ENCODE measurements at regions not wholly inside any gene's neighbourhood (a gene's known extent, or its start where the extent isn't known, plus 50 kb on each side); places are given as distances from the start of the nearest gene placed in this dataset.

DNA sequence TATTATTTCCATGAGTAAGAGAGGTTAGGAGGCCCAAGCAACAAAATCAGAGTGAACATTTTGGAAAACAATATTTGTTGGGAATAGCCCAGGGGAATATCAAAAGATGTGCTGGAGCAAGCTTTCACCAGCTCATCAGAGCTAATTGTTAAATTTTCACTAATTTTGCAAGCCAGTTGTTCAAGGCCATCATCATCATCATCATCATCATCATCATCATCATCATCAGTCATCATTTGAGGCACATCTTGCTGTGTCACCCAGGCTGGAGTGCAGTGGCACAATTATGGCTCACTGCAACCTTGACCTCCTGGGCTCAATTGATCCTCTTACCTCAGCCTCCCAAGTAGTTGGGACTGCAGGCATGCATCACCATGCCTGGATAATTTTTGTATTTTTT lies 350.5 kb upstream of the MEF2C start:
- Mint-ChIP-seq H3K9me3 (no peaks in the 10 kb centered on the region), H3K4me3 (no peak overlapping the region), H3K27me3 (ENCODE audit: low read depth in 3 of 3) (peaks cover 0 to 4% (median 0%) of the 10 kb centered on the region in 3 donors), H3K36me3 (peaks cover 0 to 5% (median 0%) of the 10 kb centered on the region in 3 donors), H3K27ac (no peak overlapping the region), H3K4me1 (no peaks in the 10 kb centered on the region)
- no peak for DNase-seq

DNA sequence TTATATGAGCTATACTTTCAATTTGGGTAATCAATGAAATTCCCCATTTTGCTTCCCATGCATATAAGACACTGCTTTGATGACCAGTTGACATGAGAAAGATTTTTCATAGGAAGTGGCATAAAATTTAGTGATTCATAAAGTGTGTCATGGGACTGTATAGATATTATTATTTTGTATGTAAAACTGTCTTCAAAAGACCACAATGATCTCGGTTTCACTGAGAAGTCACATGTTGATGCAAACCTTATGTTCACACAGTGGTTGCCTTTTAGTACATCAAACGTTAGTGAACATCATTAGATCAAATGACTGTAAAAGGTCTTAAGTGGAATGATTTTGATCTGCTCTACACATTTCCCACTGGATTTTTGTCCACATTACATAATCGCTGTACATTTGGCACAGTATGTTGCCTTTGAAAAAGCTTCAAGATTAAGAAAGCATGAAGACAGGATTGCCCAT lies 349.2 kb upstream of the MEF2C start:
- Mint-ChIP-seq H3K9me3 (peaks cover 0 to 2% (median 0%) of the 10 kb centered on the region in 6 donors), H3K27ac (no peak overlapping the region), H3K4me1 (no peaks in the 10 kb centered on the region), H3K4me3 (no peak overlapping the region), H3K27me3 (ENCODE audit: low read depth in 3 of 3) (peaks cover 0 to 4% (median 0%) of the 10 kb centered on the region in 3 donors), H3K36me3 (peaks cover 0 to 5% (median 0%) of the 10 kb centered on the region in 3 donors)
- DNase-seq: no peak

DNA sequence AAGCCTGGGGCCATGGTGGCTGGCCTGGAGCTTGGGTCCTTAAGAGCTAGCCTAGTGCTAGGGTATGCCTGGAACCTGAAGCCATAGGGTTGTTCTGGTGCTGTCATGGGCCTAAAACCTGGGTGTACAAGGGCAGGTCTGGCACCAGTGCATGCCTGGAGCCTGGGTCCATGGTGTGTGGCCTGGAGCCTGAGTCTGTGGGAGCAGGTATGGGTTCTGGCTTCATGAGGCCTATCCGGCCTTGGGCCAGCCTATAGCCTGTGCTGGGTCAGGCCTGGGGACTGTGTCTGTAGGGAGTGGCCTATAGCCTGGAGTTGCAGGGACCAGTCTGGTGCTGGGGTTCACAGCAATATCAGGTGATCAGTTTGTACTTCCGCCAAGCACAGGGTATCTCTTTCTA lies 347.2 kb upstream of the MEF2C start:
- H3K4me1 Mint-ChIP-seq: no peaks in the 10 kb centered on the region
- DNase-seq: no peak
- H3K36me3 Mint-ChIP-seq: peaks cover 0 to 5% (median 0%) of the 10 kb centered on the region in 3 donors
- H3K4me3 Mint-ChIP-seq: no peak overlapping the region
- no peak overlapping the region for H3K27ac Mint-ChIP-seq
- H3K27me3 Mint-ChIP-seq (ENCODE audit: low read depth in 3 of 3): peaks cover 0 to 4% (median 0%) of the 10 kb centered on the region in 3 donors
- H3K9me3 Mint-ChIP-seq: peaks cover 0 to 2% (median 0%) of the 10 kb centered on the region in 6 donors

DNA sequence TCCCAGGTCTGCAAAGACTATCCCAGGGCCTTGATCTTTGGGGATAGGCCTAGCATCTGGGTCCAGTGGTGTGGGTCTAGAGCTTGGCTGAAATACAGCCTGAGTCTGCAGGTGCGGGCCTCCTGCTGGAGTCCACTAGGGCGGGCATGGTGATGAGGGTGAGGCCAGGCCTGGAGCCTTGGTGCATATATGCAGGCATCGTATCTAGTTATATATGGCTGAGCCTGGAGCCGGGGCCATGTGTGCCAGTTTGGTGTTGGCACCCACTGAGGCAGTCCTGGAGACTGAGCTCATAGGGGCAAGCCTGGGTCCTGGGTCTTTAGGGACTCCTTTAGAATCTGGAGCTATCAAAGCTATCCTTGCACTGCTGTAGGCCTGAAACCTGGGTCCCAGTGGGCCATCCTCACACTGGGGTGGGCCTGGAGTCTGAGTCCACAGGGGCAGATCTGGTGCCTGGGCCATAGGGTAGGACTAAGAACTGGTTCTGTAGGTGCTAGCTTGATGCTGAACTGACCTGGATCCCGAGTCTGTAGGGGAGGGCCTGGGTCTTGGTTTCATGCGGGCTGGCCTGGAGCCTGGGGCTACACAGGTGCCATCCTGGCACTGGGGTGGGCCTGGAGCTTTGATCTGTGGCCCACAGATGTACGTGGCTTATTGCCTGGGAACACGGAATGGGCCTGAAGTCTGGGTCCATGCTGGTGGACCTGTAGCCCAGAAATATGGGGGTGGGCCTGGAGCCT lies 346.5 kb upstream of the MEF2C start:
- no peaks in the 10 kb centered on the region for H3K4me1 Mint-ChIP-seq
- H3K4me3 Mint-ChIP-seq: no peak overlapping the region
- peaks cover 0 to 2% (median 0%) of the 10 kb centered on the region in 6 donors for H3K9me3 Mint-ChIP-seq
- no peak overlapping the region for H3K27ac Mint-ChIP-seq
- DNase-seq: no peak
- peaks cover 0 to 4% (median 0%) of the 10 kb centered on the region in 3 donors for H3K27me3 Mint-ChIP-seq (ENCODE audit: low read depth in 3 of 3)
- peaks cover 0 to 5% (median 0%) of the 10 kb centered on the region in 3 donors for H3K36me3 Mint-ChIP-seq

DNA sequence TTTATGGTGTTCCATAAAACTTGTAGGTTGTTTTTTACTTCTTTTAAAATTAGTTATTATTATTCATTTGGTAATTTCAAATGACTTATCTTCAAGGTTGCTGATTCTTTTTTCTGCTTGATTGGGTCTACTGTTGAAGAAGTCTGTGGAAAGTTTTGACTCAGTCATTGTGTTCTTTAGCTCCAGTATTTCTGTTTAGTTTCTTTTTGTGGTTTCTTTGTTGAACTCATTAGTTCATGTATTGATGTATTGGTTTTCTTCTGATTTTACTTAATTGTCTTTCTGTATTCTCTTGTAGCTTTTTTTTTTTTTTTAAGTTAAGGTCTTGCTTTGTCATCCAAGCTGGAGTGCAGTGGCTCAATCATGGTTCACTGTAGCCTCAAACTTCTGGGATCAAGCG lies 345.4 kb upstream of the MEF2C start:
- Mint-ChIP-seq H3K9me3 (peaks cover 0 to 2% (median 0%) of the 10 kb centered on the region in 6 donors), H3K27ac (no peak overlapping the region), H3K36me3 (peaks cover 0 to 5% (median 0%) of the 10 kb centered on the region in 3 donors), H3K4me3 (no peak overlapping the region), H3K27me3 (ENCODE audit: low read depth in 3 of 3) (peaks cover 0 to 4% (median 0%) of the 10 kb centered on the region in 3 donors), H3K4me1 (no peaks in the 10 kb centered on the region)
- DNase-seq: no peak

DNA sequence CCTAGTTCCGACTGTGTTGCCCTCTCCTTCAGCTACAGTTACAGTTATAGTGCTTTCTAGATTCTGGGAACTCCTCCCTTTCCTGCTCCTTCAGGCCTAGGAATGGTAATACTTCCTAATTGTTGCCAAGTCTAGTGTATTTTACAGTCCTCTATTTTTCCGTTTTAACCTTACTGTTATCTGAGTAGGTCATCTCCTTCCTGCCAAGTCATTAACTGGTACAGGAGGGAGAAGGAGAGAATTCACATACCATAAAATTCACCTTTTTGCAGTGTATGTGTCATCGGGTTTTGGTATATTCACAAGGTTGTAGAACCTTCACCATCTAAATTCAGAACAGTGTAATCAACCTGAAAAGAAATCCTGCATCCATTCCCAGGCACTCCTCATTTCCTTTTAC lies 335.4 kb upstream of the MEF2C start:
- H3K27me3 Mint-ChIP-seq (ENCODE audit: low read depth in 3 of 3): no peaks in the 10 kb centered on the region
- no peak overlapping the region for H3K27ac Mint-ChIP-seq
- no peaks in the 10 kb centered on the region for H3K36me3 Mint-ChIP-seq
- no peak for DNase-seq
- no peak overlapping the region for H3K4me3 Mint-ChIP-seq
- no peaks in the 10 kb centered on the region for H3K4me1 Mint-ChIP-seq
- peaks cover 0 to 4% (median 0%) of the 10 kb centered on the region in 6 donors for H3K9me3 Mint-ChIP-seq

DNA sequence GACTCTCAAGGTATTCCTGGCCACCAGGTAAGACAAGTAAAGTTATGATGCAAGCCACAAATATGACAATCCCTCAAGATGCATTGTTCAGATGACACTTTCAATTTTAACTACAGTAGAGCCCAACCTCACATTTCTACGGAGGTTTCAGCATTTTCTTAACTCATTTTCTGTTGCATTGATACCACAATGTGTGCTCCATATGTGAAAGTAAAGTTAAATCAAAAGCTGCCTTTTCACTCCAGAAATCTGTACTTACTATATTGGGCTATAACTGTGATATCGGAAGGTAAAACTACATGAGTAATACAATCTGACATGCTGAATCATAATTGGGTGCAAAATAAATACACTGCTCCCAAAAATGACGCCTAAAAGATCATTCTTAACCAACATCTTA lies 333.6 kb upstream of the MEF2C start:
- DNase-seq: no peak
- Mint-ChIP-seq H3K4me1 (no peaks in the 10 kb centered on the region), H3K27me3 (ENCODE audit: low read depth in 3 of 3) (no peaks in the 10 kb centered on the region), H3K27ac (no peak overlapping the region), H3K36me3 (peaks cover 0 to 4% (median 0%) of the 10 kb centered on the region in 3 donors), H3K4me3 (no peak overlapping the region), H3K9me3 (peaks cover 0 to 4% (median 0%) of the 10 kb centered on the region in 6 donors)

DNA sequence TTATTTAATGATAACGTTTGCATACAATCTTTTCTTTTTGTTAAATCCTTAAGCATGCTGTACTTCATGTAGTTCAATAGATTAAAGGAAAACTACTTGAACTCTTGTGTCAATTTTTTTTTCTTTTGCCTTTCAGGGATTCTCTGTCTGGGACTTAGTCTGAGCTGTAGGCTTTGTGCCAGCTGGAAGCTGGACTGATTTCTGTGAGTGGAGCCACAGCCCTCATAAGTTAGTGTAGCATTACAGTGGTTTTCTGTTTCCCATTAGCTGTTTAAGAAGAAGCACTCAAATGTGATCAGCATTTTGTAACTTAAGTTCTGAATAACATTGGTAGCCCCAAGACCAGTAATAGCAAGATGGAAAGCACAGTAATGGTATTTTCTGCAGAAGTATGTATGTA lies 330.6 kb upstream of the MEF2C start:
- H3K9me3 Mint-ChIP-seq: peaks cover 0 to 4% (median 0%) of the 10 kb centered on the region in 6 donors
- no peak overlapping the region for H3K4me3 Mint-ChIP-seq
- H3K36me3 Mint-ChIP-seq: peaks cover 0 to 4% (median 0%) of the 10 kb centered on the region in 3 donors
- H3K27me3 Mint-ChIP-seq (ENCODE audit: low read depth in 3 of 3): no peaks in the 10 kb centered on the region
- H3K4me1 Mint-ChIP-seq: no peaks in the 10 kb centered on the region
- no peak overlapping the region for H3K27ac Mint-ChIP-seq
- no peak for DNase-seq

DNA sequence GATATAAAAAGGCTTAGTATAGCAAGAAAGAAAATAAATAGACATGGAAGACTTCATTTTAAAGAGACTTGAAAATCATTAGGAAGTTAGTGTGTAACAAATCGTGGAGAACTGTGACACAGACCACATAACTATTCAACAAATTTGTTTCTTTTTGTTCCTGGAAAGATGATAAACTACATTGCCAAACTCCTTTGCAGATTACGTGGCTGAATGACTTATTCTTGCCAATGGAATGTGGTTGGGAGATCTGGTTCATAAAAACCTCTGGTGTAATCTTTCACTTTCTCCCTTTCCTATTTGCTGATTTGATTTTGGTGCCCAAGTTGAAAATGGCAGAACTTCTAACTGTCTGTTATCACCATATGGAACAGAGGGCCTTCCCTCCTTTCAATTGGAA lies 328.9 kb upstream of the MEF2C start:
- H3K27me3 Mint-ChIP-seq (ENCODE audit: low read depth in 3 of 3): no peaks in the 10 kb centered on the region
- peaks cover 0 to 4% (median 0%) of the 10 kb centered on the region in 3 donors for H3K36me3 Mint-ChIP-seq
- no peak overlapping the region for H3K4me3 Mint-ChIP-seq
- H3K9me3 Mint-ChIP-seq: peaks cover 0 to 3% (median 0%) of the 10 kb centered on the region in 6 donors
- no peak for DNase-seq
- no peak overlapping the region for H3K27ac Mint-ChIP-seq
- H3K4me1 Mint-ChIP-seq: no peaks in the 10 kb centered on the region

DNA sequence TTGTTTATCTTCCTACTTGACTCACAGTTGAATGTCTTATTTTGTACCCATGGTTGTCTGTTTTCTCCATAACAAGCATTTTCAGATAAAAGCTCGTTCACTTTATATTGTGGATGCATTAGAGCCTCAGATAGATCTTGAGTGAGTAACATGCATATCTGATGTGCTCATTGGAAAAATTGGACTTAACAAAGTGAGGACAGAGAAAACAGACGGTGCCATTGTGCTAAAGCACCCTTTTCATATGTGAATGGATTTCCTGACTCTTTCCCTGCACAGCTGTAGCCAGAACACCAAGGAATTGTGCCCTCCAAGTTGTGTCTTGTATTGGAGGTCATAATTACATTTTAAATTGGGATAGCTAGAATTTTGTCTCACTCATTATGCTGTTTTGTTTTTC lies 325.8 kb upstream of the MEF2C start:
- no peak for DNase-seq
- peaks cover 0 to 4% (median 0%) of the 10 kb centered on the region in 3 donors for H3K36me3 Mint-ChIP-seq
- H3K27me3 Mint-ChIP-seq (ENCODE audit: low read depth in 3 of 3): no peaks in the 10 kb centered on the region

DNA sequence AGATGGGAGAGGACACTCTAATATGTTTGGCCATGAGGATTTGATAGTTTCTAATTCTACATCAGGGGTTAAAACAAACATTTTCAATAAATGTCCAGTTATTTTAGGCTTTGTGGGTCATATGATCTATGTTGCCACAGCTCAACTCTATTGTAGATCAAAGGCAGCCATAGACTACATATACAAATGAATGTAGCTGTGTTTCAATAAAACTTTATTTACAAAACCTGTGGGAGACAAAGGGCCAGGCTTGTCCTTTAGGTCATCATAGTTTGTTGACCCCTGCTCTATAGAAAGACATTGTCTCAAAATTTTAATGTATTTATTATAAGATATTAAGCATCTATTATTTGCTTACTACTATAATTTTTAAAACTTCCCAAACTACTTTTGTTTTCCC lies 325.4 kb upstream of the MEF2C start:
- Mint-ChIP-seq H3K9me3 (peaks cover 0 to 1% (median 0%) of the 10 kb centered on the region in 6 donors), H3K4me1 (no peaks in the 10 kb centered on the region), H3K27ac (no peak overlapping the region), H3K36me3 (peaks cover 0 to 4% (median 0%) of the 10 kb centered on the region in 3 donors), H3K27me3 (ENCODE audit: low read depth in 3 of 3) (no peaks in the 10 kb centered on the region), H3K4me3 (no peak overlapping the region)
- no peak for DNase-seq

More for the DNA sequence above, 325.8 kb upstream of the MEF2C start:
- Mint-ChIP-seq H3K9me3 (peaks cover 0 to 1% (median 0%) of the 10 kb centered on the region in 6 donors), H3K4me1 (no peaks in the 10 kb centered on the region), H3K27ac (no peak overlapping the region), H3K4me3 (no peak overlapping the region)

DNA sequence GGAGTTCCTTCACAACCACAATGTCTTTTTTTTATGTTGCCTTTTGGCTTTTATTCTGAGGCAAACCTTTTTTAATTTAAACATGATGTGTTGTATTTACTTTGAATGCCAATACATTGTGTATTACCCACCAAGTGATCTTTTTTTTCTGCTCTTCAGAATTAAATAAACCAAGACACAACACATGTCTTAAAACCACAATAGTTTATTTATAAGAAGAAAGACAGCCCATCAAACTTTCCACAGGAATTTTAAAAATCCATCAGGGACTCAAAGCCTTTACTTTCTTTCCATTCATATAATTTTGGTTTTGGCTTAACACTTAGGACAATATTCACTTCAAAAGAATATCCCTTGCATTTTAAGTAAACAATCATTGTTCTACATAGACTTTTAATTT lies 321.8 kb upstream of the MEF2C start:
- Mint-ChIP-seq H3K4me1 (no peaks in the 10 kb centered on the region), H3K27ac (no peak overlapping the region), H3K4me3 (no peak overlapping the region), H3K36me3 (peaks cover 0 to 3% (median 0%) of the 10 kb centered on the region in 3 donors), H3K9me3 (peaks cover 1 to 8% (median 6%) of the 10 kb centered on the region in 6 donors), H3K27me3 (ENCODE audit: low read depth in 3 of 3) (peaks cover 0 to 1% (median 0%) of the 10 kb centered on the region in 3 donors)
- DNase-seq: no peak

DNA sequence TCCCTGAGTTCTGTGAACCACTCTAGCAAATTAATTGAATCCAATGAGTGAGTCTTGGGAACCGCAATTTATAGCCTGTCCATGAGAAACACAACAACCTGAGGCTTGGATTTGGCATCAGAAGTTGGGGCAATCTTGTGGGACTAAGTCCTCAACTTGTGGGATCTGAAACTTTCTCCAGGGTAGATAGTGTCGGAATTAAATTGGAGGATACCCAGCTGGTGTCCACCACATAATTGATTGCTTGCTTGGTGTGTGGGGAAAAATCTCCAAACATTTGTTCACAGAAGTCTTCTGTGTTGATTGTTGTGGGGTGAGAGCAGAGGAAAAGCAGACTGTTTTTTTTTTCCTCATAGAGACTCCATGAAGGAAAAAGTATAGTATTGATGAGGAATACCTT lies 320.6 kb upstream of the MEF2C start:
- Mint-ChIP-seq H3K4me1 (no peaks in the 10 kb centered on the region), H3K27me3 (ENCODE audit: low read depth in 3 of 3) (peaks cover 0 to 1% (median 0%) of the 10 kb centered on the region in 3 donors), H3K36me3 (peaks cover 3 to 5% (median 5%) of the 10 kb centered on the region in 3 donors)

DNA sequence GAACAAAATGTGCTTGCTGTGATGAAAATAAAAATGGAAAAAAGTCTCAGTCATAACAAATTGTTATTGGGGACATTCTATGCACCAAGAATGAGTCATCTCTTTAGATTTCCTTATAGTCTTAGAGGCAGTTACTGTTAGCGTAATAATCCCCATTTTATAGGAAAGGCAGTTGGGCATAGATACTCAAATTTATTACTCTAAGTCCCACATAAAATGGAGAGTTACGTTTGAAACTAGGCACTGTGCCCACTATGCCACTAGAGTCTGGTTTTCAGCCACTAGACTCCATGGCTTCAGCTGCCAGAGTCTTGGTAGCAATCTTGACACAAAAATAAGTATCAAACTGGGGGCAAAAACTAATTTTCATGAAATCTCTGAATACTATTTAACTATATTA lies 317.9 kb upstream of the MEF2C start:
- Mint-ChIP-seq H3K4me1 (no peaks in the 10 kb centered on the region), H3K27ac (no peak overlapping the region), H3K9me3 (peaks cover 13 to 38% (median 26%) of the 10 kb centered on the region in 6 donors), H3K27me3 (ENCODE audit: low read depth in 3 of 3) (peaks cover 0 to 2% (median 1%) of the 10 kb centered on the region in 3 donors), H3K36me3 (peaks cover 8 to 16% (median 9%) of the 10 kb centered on the region in 3 donors), H3K4me3 (no peak overlapping the region)
- no peak for DNase-seq

More for the DNA sequence above, 320.6 kb upstream of the MEF2C start:
- H3K4me3 Mint-ChIP-seq: no peak overlapping the region
- H3K27ac Mint-ChIP-seq: no peak overlapping the region
- peaks cover 4 to 19% (median 15%) of the 10 kb centered on the region in 6 donors for H3K9me3 Mint-ChIP-seq
- no peak for DNase-seq

All from immature natural killer cell (primary cell).